KMS-11 (cell line): ENCODE measurements at regions not wholly inside any gene's neighbourhood (a gene's known extent, or its start where the extent isn't known, plus 50 kb on each side); places are given as distances from the start of the nearest gene placed in this dataset.

ENCODE experiments used
- H2AFZ ChIP-seq: fragments of 200-600 bp; sonication (generic); 2 replicates; pipeline ENCODE4 v1.6.1; 2016; ENCODE audit warnings: antibody characterized with exemption, mixed run types, low read depth
- H3K27ac ChIP-seq: fragments of 200-600 bp; sonication (generic); 2 replicates; pipeline ENCODE4 v1.6.1; 2016; ENCODE audit warnings: mild to moderate bottlenecking, mixed run types
- H3K27me3 ChIP-seq: fragments of 200-600 bp; sonication (generic); 2 replicates; pipeline ENCODE4 v1.6.1; 2017; ENCODE audit warnings: mild to moderate bottlenecking, low read depth, mixed run types, moderate library complexity; ENCODE audit not compliant: insufficient read depth
- H3K36me3 ChIP-seq: fragments of 200-600 bp; sonication (generic); 2 replicates; pipeline ENCODE4 v1.6.1; 2017; ENCODE audit warnings: mild to moderate bottlenecking, mixed run types; ENCODE audit not compliant: insufficient read depth
- H3K4me1 ChIP-seq: fragments of 200-600 bp; sonication (generic); 2 replicates; pipeline ENCODE4 v1.6.1; 2016; ENCODE audit warnings: mild to moderate bottlenecking, low read depth, mixed run types; ENCODE audit not compliant: poor library complexity, severe bottlenecking
- H3K4me2 ChIP-seq: fragments of 200-600 bp; sonication (generic); 2 replicates; pipeline ENCODE4 v1.7.0; 2016; ENCODE audit warnings: mild to moderate bottlenecking, mixed run types
- H3K4me3 ChIP-seq: fragments of 200-600 bp; sonication (generic); IDR thresholded peaks from 2 replicates; pipeline ENCODE4 v1.6.1; 2017; ENCODE audit warnings: low read depth, low read length, mixed read lengths; ENCODE audit not compliant: insufficient read depth
- H3K79me2 ChIP-seq: fragments of 200-600 bp; sonication (generic); 2 replicates; pipeline ENCODE4 v1.6.1; 2016; ENCODE audit warnings: low read depth, mixed run types; ENCODE audit not compliant: insufficient read depth
- H3K9ac ChIP-seq: fragments of 200-600 bp; sonication (generic); 2 replicates; pipeline ENCODE4 v1.6.1; 2016; ENCODE audit warnings: mild to moderate bottlenecking, mixed run types
- H4K20me1 ChIP-seq: fragments of 200-600 bp; sonication (generic); 2 replicates; pipeline ENCODE4 v1.6.1; 2016; ENCODE audit warnings: mild to moderate bottlenecking, mixed run types; ENCODE audit not compliant: insufficient read depth
- CTCF ChIP-seq: fragments of 200-600 bp; sonication (generic); conservative IDR thresholded peaks from 2 replicates; pipeline ENCODE4 v1.6.1; 2017; ENCODE audit warnings: low read depth, mild to moderate bottlenecking, antibody characterized with exemption, low read length, moderate library complexity, mixed read lengths

GRCh38 chr6:114580882-114581281, 238.1 kb upstream of the HS3ST5 start:
- H3K4me2 ChIP-seq, result no peak overlapping the region
- H3K4me3 ChIP-seq, result no peak overlapping the region
- no peak overlapping the region for H3K27ac ChIP-seq
- no peaks in the 10 kb centered on the region for H3K36me3 ChIP-seq
- no peak for TF ChIP-seq CTCF
- H2AFZ ChIP-seq, result no peak overlapping the region
- no peaks in the 10 kb centered on the region for H4K20me1 ChIP-seq
- no peaks in the 10 kb centered on the region for H3K27me3 ChIP-seq
- no peaks in the 10 kb centered on the region for H3K4me1 ChIP-seq
- no peaks in the 10 kb centered on the region for H3K79me2 ChIP-seq
- H3K9ac ChIP-seq, result no peak overlapping the region

- Histone ChIP-seq H3K27ac (no peak overlapping the region), H3K36me3 (no peaks in the 10 kb centered on the region), H3K4me3 (no peak overlapping the region), H3K79me2 (no peaks in the 10 kb centered on the region), H3K4me1 (no peaks in the 10 kb centered on the region), H3K9ac (no peak overlapping the region), H3K27me3 (no peaks in the 10 kb centered on the region), H4K20me1 (no peaks in the 10 kb centered on the region), H2AFZ (no peak overlapping the region), H3K4me2 (no peak overlapping the region)
- TF ChIP-seq CTCF, result no peak
Measured at GRCh38 chr6:114579486-114579885, 236.7 kb upstream of the HS3ST5 start.

- H3K4me1 ChIP-seq, result no peaks in the 10 kb centered on the region
- TF ChIP-seq CTCF, result no peak
- H3K79me2 ChIP-seq, result no peaks in the 10 kb centered on the region
- no peak overlapping the region for H3K27ac ChIP-seq
- no peak overlapping the region for H2AFZ ChIP-seq
- no peaks in the 10 kb centered on the region for H3K27me3 ChIP-seq
- H3K4me2 ChIP-seq, result no peak overlapping the region
- no peaks in the 10 kb centered on the region for H3K36me3 ChIP-seq
- no peaks in the 10 kb centered on the region for H4K20me1 ChIP-seq
- no peak overlapping the region for H3K4me3 ChIP-seq
- H3K9ac ChIP-seq, result no peak overlapping the region
Measured at GRCh38 chr6:114577109-114577508, 234.3 kb upstream of the HS3ST5 start.

- Histone ChIP-seq H4K20me1 (no peaks in the 10 kb centered on the region), H2AFZ (no peak overlapping the region), H3K4me3 (no peak overlapping the region), H3K9ac (no peak overlapping the region), H3K27me3 (no peaks in the 10 kb centered on the region), H3K36me3 (no peaks in the 10 kb centered on the region), H3K4me1 (no peaks in the 10 kb centered on the region), H3K4me2 (no peak overlapping the region), H3K79me2 (no peaks in the 10 kb centered on the region), H3K27ac (no peak overlapping the region)
- TF ChIP-seq CTCF, result no peak
Measured at GRCh38 chr6:114576330-114576729, 233.5 kb upstream of the HS3ST5 start.

- Histone ChIP-seq H3K27me3 (no peaks in the 10 kb centered on the region), H3K27ac (no peak overlapping the region), H3K4me1 (no peaks in the 10 kb centered on the region), H3K4me3 (no peak overlapping the region), H3K4me2 (no peak overlapping the region), H3K36me3 (no peaks in the 10 kb centered on the region), H2AFZ (no peak overlapping the region), H4K20me1 (no peaks in the 10 kb centered on the region), H3K79me2 (no peaks in the 10 kb centered on the region), H3K9ac (no peak overlapping the region)
- TF ChIP-seq CTCF, result no peak
Measured at GRCh38 chr6:114569669-114570068, 226.8 kb upstream of the HS3ST5 start.
